Muscle layer of duodenum (tissue), 2 donors: ENCODE measurements at regions not wholly inside any gene's neighbourhood (a gene's known extent, or its start where the extent isn't known, plus 50 kb on each side); places are given as distances from the start of the nearest gene placed in this dataset.
A peak's percentile ranks its signal among the peaks of the same experiment; 100 is the strongest.

ENCODE experiments used
- H3K27ac ChIP-seq: one replicate; pipeline ENCODE4 v1.7.0; 2013; ENCODE audit warnings: mild to moderate bottlenecking, low read length
- H3K27me3 ChIP-seq: one replicate; pipeline ENCODE4 v1.7.0; 2013; ENCODE audit warnings: low read depth, mild to moderate bottlenecking, control low read depth, low read length
- H3K36me3 ChIP-seq, 2 donors: one replicate each; pipeline ENCODE4 v1.7.0; 2013; ENCODE audit warnings: low read length in 2 of 2, control low read depth in 1 of 2, mild to moderate bottlenecking in 1 of 2; ENCODE audit not compliant: insufficient read depth in 2 of 2, control insufficient read depth in 1 of 2
- H3K4me1 ChIP-seq, 2 donors: one replicate each; pipeline ENCODE4 v1.7.0; 2013; ENCODE audit warnings: low read length in 2 of 2, mild to moderate bottlenecking in 2 of 2, control low read depth in 1 of 2, moderate library complexity in 1 of 2; ENCODE audit not compliant: insufficient read depth in 2 of 2, control insufficient read depth in 1 of 2
- H3K4me3 ChIP-seq, 2 donors: one replicate each; pipeline ENCODE4 v1.7.0; 2013; ENCODE audit warnings: low read length in 2 of 2, low read depth in 1 of 2, mild to moderate bottlenecking in 1 of 2
- H3K9me3 ChIP-seq, 2 donors: one replicate each; pipeline ENCODE4 v1.7.0; 2013; ENCODE audit warnings: low read length in 2 of 2, control low read depth in 1 of 2, mild to moderate bottlenecking in 1 of 2; ENCODE audit not compliant: control insufficient read depth in 1 of 2
- donor health status: healthy.

DNA sequence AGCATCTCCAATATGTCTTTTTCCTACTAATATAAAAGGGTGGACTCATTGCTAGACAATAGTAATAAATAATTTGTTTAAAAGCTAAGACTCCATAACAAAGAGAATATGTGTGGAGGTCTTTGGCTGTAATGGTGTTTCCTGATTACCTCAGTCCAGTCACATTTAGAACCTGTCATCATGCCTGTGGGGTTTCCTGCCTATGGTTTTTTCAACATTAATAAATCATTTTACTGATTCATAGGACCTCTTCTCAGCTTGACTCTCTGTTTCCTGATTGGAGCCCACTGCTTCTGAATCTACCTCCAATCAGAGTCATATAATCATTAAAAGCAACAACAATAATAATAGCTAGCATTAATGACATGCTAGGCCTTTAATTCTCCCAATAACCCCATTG is 52.4 kb upstream of the GNAI1 start:
- H3K36me3 ChIP-seq: no peaks in the 10 kb centered on the region
- no peaks in the 10 kb centered on the region for H3K9me3 ChIP-seq
- H3K27ac ChIP-seq: no peak overlapping the region
- H3K27me3 ChIP-seq: no peaks in the 10 kb centered on the region
- no peaks in the 10 kb centered on the region for H3K4me1 ChIP-seq
- no peak overlapping the region for H3K4me3 ChIP-seq

GRCh38 chr7:80078886-80079285 is 55.7 kb upstream of the GNAI1 start:
- no peak overlapping the region for H3K4me3 ChIP-seq

DNA sequence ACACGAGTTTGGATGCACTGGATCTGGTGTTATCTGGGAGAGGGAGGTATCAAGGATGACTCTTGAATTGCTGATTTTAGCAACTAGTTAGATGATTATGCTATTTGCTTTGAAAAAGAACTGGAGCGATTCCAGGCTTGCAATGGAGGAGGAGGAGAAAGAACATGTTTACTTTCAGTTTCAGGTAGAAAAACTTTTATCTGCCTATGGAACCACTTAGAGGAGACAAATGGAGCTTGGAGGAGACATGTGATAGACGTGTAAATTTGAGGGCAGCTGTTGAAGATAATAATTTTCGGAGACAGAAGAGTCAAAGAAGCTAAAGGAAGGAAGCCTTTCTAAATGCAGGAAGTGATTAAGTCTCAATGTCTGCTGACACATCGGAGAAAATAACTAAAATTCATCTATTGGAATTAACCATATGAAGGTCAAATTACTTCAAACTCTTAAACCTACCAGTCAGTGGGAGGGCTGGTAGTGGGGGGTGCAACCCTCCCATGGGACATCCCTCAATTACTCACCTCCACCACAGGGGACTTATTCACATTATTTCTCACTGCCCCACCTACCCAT is 56.4 kb upstream of the GNAI1 start:
- no peak overlapping the region for H3K27ac ChIP-seq
- no peaks in the 10 kb centered on the region for H3K9me3 ChIP-seq
- no peaks in the 10 kb centered on the region for H3K36me3 ChIP-seq
- peak overlapping the region; percentile 24 to 54 for H3K4me3 ChIP-seq
- no peaks in the 10 kb centered on the region for H3K4me1 ChIP-seq
- H3K27me3 ChIP-seq: no peaks in the 10 kb centered on the region

More at GRCh38 chr7:80078886-80079285, 55.7 kb upstream of the GNAI1 start:
- Histone ChIP-seq H3K27ac (no peak overlapping the region), H3K9me3 (no peaks in the 10 kb centered on the region), H3K36me3 (no peaks in the 10 kb centered on the region), H3K27me3 (no peaks in the 10 kb centered on the region), H3K4me1 (no peaks in the 10 kb centered on the region)

DNA sequence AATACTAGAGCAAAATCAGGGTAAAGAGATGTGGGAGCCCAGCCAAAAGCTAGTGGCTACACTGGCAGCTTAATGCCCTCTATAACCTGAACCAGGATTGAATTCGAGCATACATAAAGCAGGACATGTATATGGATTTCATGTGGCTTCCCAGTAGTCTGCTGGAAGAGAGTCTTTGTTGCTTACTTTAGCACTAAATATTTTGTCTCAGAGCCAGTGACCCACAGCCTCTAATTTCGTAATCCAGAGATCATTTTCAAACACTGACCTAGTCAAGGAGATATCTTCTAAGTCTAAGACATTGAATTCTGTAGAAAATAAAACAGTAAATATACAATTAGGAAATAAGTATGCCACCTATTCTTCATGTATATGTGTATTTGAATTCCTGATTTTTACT is 64.2 kb upstream of the GNAI1 start:
- Histone ChIP-seq H3K27ac (no peak overlapping the region), H3K27me3 (no peaks in the 10 kb centered on the region)

DNA sequence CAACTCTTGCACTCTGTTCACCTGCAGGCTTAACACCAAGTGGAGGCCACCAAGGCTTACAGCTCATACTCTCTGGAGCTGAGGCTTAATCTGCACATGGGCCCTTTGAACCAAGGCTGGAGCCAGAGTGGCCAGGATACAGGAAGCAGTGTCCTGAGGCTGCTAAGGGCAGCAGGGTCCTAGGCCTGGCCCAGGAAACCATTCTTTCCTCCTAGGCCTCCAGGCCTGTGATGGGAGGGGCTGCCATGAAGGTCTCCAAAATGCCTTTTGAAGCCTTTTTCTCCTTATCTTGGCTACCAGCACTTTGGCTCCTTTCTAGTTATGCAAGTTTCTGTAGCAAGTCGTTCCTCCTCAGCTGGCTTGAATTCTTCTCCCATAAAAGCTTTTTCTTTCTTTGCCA is 68.0 kb upstream of the GNAI1 start:
- Histone ChIP-seq H3K27ac (no peak overlapping the region), H3K4me3 (no peak overlapping the region), H3K27me3 (no peaks in the 10 kb centered on the region), H3K36me3 (no peaks in the 10 kb centered on the region), H3K4me1 (no peaks in the 10 kb centered on the region), H3K9me3 (peaks cover 0 to 1% of the 10 kb centered on the region in 2 donors)

More for the DNA sequence above, 64.2 kb upstream of the GNAI1 start:
- no peaks in the 10 kb centered on the region for H3K36me3 ChIP-seq
- no peaks in the 10 kb centered on the region for H3K4me1 ChIP-seq
- H3K9me3 ChIP-seq: no peaks in the 10 kb centered on the region
- H3K4me3 ChIP-seq: no peak overlapping the region

DNA sequence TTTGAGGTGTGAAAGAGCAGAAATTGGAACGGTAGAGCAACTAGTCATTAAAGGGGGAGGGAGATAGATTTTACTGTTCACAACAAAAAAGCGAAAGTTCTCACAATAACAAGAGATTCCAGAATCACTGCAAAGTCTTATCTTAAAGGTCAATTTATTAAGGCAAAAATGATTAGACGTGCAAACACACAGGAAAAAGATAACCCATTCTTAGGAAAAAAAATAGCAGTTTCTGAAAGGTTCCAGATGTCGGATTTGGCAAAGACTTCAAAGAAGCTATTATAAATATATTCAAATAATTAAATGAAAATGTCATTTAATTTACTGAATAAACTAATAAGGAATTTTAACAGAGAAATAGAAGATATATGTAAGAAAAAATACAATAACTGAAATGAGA is 70.8 kb upstream of the GNAI1 start:
- H3K4me1 ChIP-seq: no peaks in the 10 kb centered on the region
- H3K27ac ChIP-seq: no peak overlapping the region
- no peaks in the 10 kb centered on the region for H3K36me3 ChIP-seq
- no peak overlapping the region for H3K4me3 ChIP-seq
- no peaks in the 10 kb centered on the region for H3K27me3 ChIP-seq
- peaks cover 0 to 5% of the 10 kb centered on the region in 2 donors for H3K9me3 ChIP-seq

GRCh38 chr7:80060218-80060806 is 74.3 kb upstream of the GNAI1 start:
- Histone ChIP-seq H3K27me3 (no peaks in the 10 kb centered on the region), H3K27ac (no peak overlapping the region), H3K4me1 (no peaks in the 10 kb centered on the region)

GRCh38 chr7:80057488-80057887 is 77.1 kb upstream of the GNAI1 start:
- H3K4me3 ChIP-seq: no peak overlapping the region
- H3K9me3 ChIP-seq: peaks cover 0 to 5% of the 10 kb centered on the region in 2 donors
- H3K4me1 ChIP-seq: no peaks in the 10 kb centered on the region
- H3K27ac ChIP-seq: no peak overlapping the region
- no peaks in the 10 kb centered on the region for H3K36me3 ChIP-seq
- no peaks in the 10 kb centered on the region for H3K27me3 ChIP-seq

More at GRCh38 chr7:80060218-80060806, 74.3 kb upstream of the GNAI1 start:
- no peak overlapping the region for H3K4me3 ChIP-seq
- H3K9me3 ChIP-seq: peaks cover 0 to 5% of the 10 kb centered on the region in 2 donors
- H3K36me3 ChIP-seq: no peaks in the 10 kb centered on the region

- no peaks in the 10 kb centered on the region for H3K9me3 ChIP-seq
- no peaks in the 10 kb centered on the region for H3K36me3 ChIP-seq
- no peaks in the 10 kb centered on the region for H3K27me3 ChIP-seq
- no peak overlapping the region for H3K27ac ChIP-seq
- no peaks in the 10 kb centered on the region for H3K4me1 ChIP-seq
- no peak overlapping the region for H3K4me3 ChIP-seq
Observed at GRCh38 chr7:80054356-80054755, 80.3 kb upstream of the GNAI1 start.

DNA sequence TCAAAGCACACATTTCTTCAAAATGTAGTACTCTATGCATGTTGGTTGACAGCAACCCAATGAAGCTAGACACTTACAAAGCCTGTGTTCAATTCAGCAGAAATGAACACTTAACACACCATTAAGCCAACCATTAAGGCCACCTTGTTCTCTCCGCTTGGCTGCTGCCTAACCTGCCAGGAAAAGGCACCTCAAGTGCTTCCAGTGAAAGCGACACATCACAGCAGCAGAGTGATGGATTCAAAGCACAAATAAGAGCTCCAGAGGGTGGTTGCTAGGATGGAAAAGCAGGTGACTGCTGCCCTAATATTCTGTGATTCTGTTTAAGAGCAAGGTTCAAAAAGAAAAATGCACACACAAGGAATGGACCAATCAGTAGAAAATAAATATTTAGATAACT is 81.5 kb upstream of the GNAI1 start:
- Histone ChIP-seq H3K27ac (no peak overlapping the region), H3K4me3 (no peak overlapping the region), H3K27me3 (no peaks in the 10 kb centered on the region), H3K9me3 (no peaks in the 10 kb centered on the region), H3K36me3 (no peaks in the 10 kb centered on the region), H3K4me1 (no peaks in the 10 kb centered on the region)

DNA sequence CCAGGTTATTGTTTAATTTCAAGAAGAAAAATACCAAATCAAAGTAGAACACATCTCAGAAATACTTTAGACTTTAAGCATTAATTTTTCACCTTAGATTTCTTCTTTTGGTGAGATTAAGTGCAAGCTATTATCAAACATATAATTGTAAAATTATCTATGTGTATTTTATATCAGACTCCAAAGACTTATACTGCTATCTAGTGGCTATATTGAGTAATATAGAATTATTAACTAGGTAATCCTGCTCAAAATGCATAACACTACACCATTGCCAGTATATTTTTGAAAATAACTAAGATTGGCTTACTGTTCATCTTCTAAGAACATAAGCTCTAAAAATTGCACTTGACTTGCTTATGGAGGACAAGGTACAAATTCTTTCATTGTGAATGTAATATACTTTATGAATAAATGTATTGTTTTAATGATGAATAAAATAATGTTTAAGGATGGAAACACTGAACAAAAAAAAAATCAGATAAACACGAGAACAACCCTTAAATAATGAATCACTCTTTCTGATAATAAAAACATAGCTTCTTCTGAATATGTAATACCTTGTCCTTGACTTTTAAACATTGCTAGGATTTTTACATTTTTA is 86.7 kb upstream of the GNAI1 start:
- Histone ChIP-seq H3K4me3 (no peak overlapping the region), H3K27ac (no peak overlapping the region), H3K36me3 (no peaks in the 10 kb centered on the region), H3K9me3 (no peaks in the 10 kb centered on the region), H3K27me3 (no peaks in the 10 kb centered on the region), H3K4me1 (no peaks in the 10 kb centered on the region)

- Histone ChIP-seq H3K9me3 (no peaks in the 10 kb centered on the region), H3K36me3 (no peaks in the 10 kb centered on the region), H3K4me1 (no peaks in the 10 kb centered on the region), H3K27ac (no peak overlapping the region), H3K4me3 (no peak overlapping the region), H3K27me3 (no peaks in the 10 kb centered on the region)
Observed at GRCh38 chr7:80047032-80047431, 87.6 kb upstream of the GNAI1 start.
